ENCODE measurements at regions not wholly inside any gene's neighbourhood (a gene's known extent, or its start where the extent isn't known, plus 50 kb on each side); places are given as distances from the start of the nearest gene placed in this dataset.

DNA sequence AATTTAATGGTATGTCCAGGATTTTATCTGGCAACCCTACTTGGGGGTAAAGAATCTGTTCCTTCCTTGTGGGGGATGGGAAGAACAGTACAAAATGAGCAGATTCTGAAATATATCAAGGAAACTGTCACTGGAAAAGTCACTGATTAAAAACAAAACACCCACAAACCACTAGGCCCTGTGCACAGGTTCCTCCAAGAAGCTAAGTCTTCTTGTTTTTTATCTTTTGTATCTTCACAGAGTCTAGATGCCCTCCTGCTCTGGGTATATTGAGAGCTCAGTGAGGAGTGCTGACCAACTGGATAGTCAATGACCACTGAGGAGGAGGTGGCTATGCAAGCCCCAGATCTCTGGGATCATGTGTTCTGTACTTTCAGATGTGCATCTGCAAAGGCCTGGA lies 86.8 kb upstream of the ANKRD1 start:
- TF ChIP-seq CTCF (conservative IDR thresholded peaks at IDR 0.05; ENCODE audit: low read depth, low read length) (no peak), EZH2 (IDR thresholded peaks at IDR 0.05; ENCODE audit: borderline replicate concordance, low read depth, low read length, poor library complexity, severe bottlenecking) (no peak)

Data from A673 (cell line).